ENCODE measurements at regions not wholly inside any gene's neighbourhood (a gene's known extent, or its start where the extent isn't known, plus 50 kb on each side); places are given as distances from the start of the nearest gene placed in this dataset.
"Not testable (repeated sequence)": the region's sequence is repeated elsewhere in the genome, so short reads cannot be mapped to it uniquely, and the experiment has no call there.

- Mint-ChIP-seq H3K4me3 (no peak overlapping the region), H3K4me1 (no peaks in the 10 kb centered on the region), H3K9me3 (peaks cover 2% of the 10 kb centered on the region), H3K27me3 (ENCODE audit: low read depth) (no peaks in the 10 kb centered on the region), H3K36me3 (ENCODE audit: low read depth) (no peaks in the 10 kb centered on the region), H3K27ac (ENCODE audit: unreplicated experiment) (no peak overlapping the region)
- no peak for TF ChIP-seq CTCF (conservative IDR thresholded peaks at IDR 0.05)
- no peak for DNase-seq (ENCODE audit: low read depth, low spot score)
Observed at GRCh38 chr16:25370541-25370940, 112.9 kb upstream of the ZKSCAN2 start.

DNA sequence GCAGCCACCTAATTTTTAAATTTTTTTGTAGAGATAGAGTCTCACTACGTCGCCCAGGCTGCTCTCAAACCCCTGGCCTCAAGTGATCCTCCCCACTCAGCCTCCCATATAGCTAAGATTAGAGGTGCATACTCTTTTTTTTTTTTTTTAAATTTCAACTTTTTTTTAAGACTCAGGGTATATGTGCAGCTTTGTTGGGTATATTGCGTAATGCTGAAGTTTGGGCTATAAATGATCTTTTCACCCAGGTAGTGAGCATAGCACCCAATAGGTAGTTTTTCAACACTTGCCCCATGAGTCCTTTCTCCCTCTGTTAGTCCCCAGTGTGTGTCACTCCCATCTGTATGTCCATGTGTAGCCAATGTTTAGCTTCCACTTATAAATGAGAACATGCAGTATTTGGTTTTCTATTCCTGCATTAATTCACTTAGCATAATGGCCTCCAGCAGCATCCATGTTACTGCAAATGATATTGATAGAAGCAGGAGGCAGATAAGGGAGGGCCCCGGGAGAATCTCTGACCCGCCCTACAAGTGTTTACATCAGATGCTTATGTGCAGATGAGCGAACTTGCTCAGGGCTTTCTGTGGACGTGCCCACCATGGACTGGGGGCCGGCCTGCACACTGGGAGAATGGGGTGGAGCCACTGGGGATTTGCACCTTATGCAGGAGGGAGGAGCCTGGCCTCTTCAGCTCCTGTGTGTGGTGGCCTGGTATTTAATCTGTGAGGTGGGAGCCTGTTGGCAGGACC lies 110.3 kb upstream of the ZKSCAN2 start:
- TF ChIP-seq CTCF (conservative IDR thresholded peaks at IDR 0.05) = no peak
- H3K27ac Mint-ChIP-seq (ENCODE audit: unreplicated experiment) = no peak overlapping the region
- no peaks in the 10 kb centered on the region for H3K36me3 Mint-ChIP-seq (ENCODE audit: low read depth)
- H3K9me3 Mint-ChIP-seq = peaks cover 2% of the 10 kb centered on the region
- H3K4me1 Mint-ChIP-seq = no peaks in the 10 kb centered on the region
- no peaks in the 10 kb centered on the region for H3K27me3 Mint-ChIP-seq (ENCODE audit: low read depth)
- DNase-seq (ENCODE audit: low read depth, low spot score) = no peak
- H3K4me3 Mint-ChIP-seq = no peak overlapping the region

GRCh38 chr16:25366078-25366477 lies 108.4 kb upstream of the ZKSCAN2 start:
- no peak overlapping the region for H3K4me3 Mint-ChIP-seq
- no peak overlapping the region for H3K27ac Mint-ChIP-seq (ENCODE audit: unreplicated experiment)
- H3K36me3 Mint-ChIP-seq (ENCODE audit: low read depth) = no peaks in the 10 kb centered on the region
- no peaks in the 10 kb centered on the region for H3K4me1 Mint-ChIP-seq
- H3K9me3 Mint-ChIP-seq = peaks cover 2% of the 10 kb centered on the region
- no peak for TF ChIP-seq CTCF (conservative IDR thresholded peaks at IDR 0.05)
- DNase-seq (ENCODE audit: low read depth, low spot score) = no peak
- H3K27me3 Mint-ChIP-seq (ENCODE audit: low read depth) = no peaks in the 10 kb centered on the region

GRCh38 chr16:25359516-25359915 lies 101.9 kb upstream of the ZKSCAN2 start:
- not testable (repeated sequence) for H3K27ac Mint-ChIP-seq (ENCODE audit: unreplicated experiment); H3K9me3 Mint-ChIP-seq

DNA sequence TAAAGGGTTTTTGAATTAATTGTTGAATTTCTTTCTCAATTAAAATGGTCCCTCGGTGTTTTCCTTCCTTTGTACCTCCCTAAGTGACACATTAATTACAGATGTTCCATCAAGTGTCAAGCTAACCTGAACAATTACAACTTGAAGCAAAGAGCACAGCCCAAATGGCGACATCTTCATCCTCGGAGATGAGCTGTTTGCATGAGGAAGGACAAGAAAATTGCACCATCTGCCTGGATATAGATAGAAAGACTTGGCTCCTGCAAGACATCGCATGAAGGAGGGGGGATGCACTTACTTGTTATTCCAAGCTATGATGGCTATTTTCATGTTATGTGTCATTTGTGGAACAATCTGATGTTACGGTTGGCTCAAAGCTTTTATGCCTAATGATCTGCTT lies 86.4 kb upstream of the ZKSCAN2 start:
- no peak for TF ChIP-seq CTCF (conservative IDR thresholded peaks at IDR 0.05)
- H3K27me3 Mint-ChIP-seq (ENCODE audit: low read depth) = peaks cover 2% of the 10 kb centered on the region
- no peaks in the 10 kb centered on the region for H3K36me3 Mint-ChIP-seq (ENCODE audit: low read depth)
- no peak overlapping the region for H3K4me3 Mint-ChIP-seq
- DNase-seq (ENCODE audit: low read depth, low spot score) = no peak
- no peaks in the 10 kb centered on the region for H3K4me1 Mint-ChIP-seq
- no peaks in the 10 kb centered on the region for H3K9me3 Mint-ChIP-seq
- no peak overlapping the region for H3K27ac Mint-ChIP-seq (ENCODE audit: unreplicated experiment)

More at GRCh38 chr16:25359516-25359915, 101.9 kb upstream of the ZKSCAN2 start:
- not testable (repeated sequence) for DNase-seq (ENCODE audit: low read depth, low spot score); H3K4me3 Mint-ChIP-seq; H3K4me1 Mint-ChIP-seq; H3K27me3 Mint-ChIP-seq (ENCODE audit: low read depth); H3K36me3 Mint-ChIP-seq (ENCODE audit: low read depth)

DNA sequence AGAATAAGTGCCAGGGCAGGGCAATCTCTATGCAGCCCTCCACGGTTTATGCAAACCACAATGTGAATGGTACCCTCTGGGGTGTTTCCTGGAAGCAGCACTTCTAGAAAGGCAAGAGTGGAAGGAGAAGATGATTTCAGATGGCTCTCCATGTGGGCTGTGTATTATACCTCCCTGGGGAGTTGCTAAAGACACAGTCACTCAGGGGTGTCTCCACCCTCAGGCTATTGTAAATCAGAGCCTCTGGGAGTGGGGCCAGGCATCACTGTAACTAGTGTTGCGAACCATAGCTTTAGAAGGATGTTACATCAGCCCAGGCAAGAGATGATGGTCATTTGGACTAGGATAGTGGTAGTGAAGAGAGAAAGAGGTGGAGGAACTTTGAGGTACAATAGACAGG lies 83.3 kb upstream of the ZKSCAN2 start:
- no peaks in the 10 kb centered on the region for H3K4me1 Mint-ChIP-seq
- H3K4me3 Mint-ChIP-seq = no peak overlapping the region
- no peaks in the 10 kb centered on the region for H3K27me3 Mint-ChIP-seq (ENCODE audit: low read depth)
- TF ChIP-seq CTCF (conservative IDR thresholded peaks at IDR 0.05) = no peak
- no peaks in the 10 kb centered on the region for H3K9me3 Mint-ChIP-seq
- DNase-seq (ENCODE audit: low read depth, low spot score) = no peak
- no peaks in the 10 kb centered on the region for H3K36me3 Mint-ChIP-seq (ENCODE audit: low read depth)
- H3K27ac Mint-ChIP-seq (ENCODE audit: unreplicated experiment) = peak overlapping the region; percentile 73
